GM21576 (cell line): ENCODE measurements at regions not wholly inside any gene's neighbourhood (a gene's known extent, or its start where the extent isn't known, plus 50 kb on each side); places are given as distances from the start of the nearest gene placed in this dataset.
"Not testable (repeated sequence)": the region's sequence is repeated elsewhere in the genome, so short reads cannot be mapped to it uniquely, and the experiment has no call there.

ENCODE experiments used
- ATAC-seq: cut with Tn5 transposase; IDR thresholded peaks from one replicate; pipeline ENCODE4 v1.9.1; 2021; ENCODE audit warnings: mild to moderate bottlenecking, moderate library complexity; ENCODE audit not compliant: unreplicated experiment

DNA sequence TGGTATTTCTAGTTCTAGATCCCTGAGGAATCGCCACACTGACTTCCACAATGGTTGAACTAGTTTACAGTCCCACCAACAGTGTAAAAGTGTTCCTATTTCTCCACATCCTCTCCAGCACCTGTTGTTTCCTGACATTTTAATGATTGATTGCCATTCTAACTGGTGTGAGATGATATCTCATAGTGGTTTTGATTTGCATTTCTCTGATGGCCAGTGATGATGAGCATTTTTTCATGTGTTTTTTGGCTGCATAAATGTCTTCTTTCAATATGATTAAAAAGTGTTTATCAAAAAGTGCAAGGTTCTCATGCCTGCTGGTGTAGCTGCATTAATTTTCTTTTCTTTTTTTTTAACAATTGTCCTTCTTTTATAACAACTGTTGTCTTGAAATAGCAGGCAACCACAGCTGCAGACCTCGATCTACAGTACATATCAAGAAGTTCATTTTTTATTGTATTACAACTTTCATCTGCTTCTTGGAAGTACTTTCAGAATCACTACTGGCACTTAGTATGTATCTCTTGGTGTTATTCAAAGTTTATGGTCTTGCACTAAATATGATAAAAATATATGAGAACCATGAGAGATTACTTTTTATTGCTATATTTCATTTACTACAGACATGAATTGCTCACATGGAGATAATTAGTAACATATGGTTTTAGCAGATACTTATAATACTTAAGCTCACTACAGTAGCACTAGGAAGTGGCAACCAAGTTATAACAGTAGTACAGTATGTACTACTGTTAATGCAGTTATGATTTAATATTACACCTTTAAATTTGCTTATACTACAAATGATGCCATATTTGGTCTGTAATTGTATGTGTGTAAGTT, 358.0 kb downstream of the ETV1 start:
- ATAC-seq: not testable (repeated sequence)

DNA sequence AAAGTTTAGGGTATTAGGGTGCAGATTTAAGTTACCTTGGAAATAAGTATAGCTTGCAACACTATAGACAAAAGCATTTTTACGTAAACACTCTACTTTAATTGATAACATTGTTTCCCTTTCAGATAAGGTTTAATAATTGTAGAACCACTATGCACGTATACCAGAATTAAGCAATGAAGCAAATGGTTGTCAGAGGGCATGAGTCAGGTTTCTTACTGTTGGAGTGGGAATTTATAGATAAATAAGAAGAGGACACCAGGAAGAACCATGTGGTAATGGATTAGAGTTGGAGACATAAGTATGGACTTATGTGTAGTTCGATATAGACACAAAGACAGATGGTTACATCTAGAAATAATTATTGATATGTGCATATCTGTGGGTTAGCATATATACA, 355.6 kb downstream of the ETV1 start:
- no peak for ATAC-seq

DNA sequence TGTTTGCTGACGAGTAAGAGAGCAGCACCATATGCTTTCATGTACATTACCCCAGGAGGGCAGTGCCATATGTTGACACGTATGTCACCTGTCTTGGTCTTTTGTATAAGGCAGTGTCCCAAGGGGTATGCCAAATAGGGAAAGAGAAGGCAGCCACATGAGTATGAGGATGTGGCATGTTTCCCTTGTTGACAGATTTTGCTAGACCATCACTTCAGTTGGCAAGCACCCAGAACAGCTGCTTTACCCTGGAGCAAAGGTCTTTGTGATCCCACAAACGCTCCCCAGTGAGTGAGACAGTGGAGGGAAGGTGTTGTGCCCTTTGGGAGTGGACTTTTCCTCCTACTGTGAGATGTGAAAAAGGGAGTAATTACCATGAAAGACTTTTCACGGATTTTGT, 350.1 kb downstream of the ETV1 start:
- no peak for ATAC-seq

DNA sequence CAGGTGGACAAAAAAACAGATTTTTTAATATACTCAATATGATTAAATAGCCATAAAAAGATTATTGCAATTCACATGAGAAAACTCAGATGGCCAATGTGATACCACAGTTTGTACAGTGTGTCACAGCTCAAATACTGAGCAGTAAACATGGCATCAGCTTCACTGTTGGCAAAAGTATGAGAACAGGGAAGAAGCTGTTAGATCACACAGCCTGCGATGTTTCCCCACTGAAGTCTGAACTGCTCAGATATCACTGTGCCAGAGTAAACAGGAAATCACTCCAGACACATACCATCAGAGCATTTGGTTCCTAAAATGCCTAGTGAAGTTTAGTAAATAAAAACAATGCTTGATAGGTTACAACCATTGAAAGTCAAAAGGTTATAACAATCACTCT, 347.8 kb downstream of the ETV1 start:
- no peak for ATAC-seq

DNA sequence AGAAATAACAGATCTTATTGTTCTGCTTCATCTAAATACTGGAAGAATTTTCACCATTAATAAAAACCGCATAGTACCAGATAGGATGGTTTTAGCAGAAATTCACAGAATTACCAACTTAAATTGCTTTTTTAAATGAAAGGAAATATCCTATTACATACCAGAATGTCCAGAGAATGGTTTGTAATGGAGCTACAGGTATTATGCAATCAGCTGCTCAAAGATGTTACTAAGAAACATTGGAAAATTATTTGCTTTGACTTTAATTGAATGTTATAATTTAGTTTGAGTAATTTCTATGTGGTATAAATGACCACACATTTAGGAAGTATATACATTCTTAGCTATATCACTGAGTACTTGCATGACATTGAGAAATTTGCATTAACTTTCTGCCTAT, 338.3 kb downstream of the ETV1 start:
- ATAC-seq: no peak

DNA sequence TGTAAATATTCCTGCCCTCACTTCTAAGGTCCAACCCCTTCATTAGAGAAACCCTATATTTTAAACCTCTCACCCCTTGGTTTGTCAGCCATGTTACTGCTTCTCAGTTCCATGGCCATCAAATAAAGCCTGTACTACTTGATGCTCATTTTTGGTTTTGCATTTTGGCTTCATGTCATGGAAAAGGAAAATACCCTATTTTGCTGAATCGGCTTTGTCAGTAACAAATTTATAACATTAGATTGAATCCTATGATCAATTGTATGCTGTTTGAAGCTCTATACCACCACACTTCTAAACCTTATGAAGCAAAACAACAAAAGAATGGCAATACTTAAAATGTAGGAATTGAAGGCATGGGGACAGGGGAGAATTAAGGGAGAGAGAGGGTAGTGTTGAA, 333.1 kb downstream of the ETV1 start:
- ATAC-seq: no peak

DNA sequence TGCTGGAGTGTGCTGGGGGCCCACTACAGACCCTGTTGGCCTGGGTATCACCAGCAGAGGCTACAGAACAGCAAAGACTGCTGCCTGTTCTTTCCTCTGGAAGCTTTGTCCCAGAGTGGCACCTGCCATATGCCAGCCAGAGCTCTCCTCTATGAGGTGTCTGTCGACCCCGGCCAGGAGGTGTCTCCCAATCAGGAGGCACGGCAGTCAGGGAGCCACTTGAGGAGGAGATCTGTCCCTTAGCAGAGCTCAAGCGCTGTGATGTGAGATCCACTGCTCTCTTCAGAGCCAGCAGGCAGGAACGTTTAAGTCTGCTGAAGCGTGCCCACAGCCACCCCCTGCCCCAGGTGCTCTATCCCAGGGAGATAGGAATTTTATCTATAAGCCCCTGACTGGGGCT, 316.2 kb downstream of the ETV1 start:
- no peak for ATAC-seq

DNA sequence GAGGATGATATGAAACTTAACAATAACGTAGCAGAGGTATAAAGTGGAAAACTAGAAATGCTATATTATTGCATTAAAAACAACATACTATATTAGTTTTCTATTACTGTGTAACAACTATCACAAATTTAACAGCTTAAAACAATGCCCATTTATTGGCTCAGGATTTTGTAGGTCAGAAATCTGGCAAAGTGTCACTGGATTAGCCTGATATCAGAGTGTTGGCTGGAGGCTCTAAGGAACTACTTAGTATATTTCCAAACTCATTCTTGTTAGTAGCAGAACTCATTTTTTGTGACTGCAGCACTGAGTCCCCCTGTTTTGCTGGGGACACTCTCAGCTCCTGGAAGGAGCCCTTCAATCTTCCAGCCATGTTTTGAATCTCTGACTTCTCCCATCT, 306.8 kb downstream of the ETV1 start:
- no peak for ATAC-seq

DNA sequence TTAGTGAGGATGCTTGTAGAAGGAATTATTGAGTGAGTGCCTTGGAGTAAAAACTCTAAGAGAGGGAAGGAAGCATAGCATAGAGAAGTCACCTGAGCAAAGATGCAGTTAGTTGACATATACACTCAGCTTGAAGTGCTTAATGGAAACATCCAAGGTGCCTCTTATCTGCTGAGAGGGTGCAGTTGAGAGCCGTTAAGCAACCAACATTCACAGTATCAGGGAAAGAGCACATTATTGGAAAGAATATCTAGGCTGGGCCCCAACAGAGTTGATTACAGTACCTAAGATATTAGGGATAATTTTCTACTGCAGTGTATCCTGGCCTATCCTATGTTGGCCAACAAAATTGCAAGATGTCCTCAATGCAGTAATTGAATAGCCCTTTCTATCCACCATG, 302.0 kb downstream of the ETV1 start:
- no peak for ATAC-seq

DNA sequence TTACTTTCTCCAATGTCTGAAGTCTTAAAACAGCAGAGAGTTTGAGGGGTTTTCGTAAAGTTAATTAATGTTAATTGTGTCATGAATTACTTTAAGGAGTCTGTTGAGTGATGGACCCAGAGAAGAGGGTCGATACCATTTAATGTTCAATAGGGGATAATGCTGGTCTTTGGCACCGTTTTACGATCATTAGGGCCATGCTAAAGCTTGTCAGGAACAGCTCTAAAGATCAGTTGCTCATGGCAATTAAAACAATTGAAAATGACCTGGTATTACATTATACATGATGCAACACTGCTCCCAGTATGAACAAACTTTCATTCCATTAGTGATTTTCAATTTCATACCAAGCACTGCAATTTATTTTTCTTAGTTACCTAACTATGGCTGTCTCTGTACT, 296.9 kb downstream of the ETV1 start:
- ATAC-seq: no peak

DNA sequence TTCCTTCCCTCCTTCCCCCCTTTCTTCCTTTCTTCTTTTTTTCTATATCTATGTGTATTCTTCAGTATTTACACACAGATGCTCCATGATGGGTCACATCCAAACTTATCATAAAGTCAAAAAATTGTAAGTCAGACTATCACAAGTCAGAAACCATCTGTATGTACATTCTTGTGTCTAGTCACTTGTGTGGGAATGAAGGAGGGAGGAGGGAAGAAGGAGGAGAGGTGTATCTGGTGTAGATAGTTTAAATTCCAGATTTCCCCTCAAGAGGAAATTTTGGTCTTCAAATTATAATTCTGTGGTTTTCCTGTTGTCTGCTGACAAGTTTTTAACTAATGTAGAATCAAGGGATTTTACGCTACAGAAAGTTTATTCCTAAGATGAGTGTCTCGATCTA, 287.2 kb downstream of the ETV1 start:
- no peak for ATAC-seq

DNA sequence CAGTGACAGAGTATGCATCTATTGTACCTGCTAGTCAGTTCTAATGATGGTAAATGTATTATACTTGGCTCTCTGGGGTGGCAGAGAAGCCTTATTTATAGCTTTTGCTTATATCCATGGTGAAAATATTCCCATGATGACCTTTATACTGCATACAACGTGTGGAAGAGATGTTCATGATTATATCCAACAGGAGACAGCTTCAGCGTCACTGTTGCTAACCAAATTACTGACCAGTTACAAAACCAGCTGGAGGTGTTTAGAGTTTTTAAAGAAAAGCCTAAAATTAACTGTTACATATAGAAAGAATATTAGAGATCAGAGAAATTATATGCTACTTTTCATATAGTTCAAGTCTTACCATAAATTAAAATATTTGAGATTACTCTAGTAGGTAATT, 280.8 kb downstream of the ETV1 start:
- no peak for ATAC-seq

DNA sequence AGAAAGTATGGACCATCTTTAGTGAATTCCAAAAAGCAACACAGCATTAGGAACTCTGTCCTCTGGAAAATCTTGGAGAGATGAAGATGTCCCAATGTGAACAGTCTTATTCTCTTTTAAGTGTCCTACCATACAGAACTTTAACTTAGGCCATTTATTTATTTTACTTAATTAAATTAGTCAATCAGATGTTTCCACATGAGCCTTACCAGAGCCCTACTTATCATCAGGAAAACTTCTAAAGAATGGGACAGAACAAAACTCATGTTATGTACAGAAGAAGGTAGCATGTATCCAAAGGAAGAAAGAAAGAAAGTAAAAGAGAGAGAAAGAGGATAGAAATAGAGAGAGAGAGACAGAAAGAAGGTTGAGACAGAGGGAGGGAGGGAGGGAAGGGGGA, 276.4 kb downstream of the ETV1 start:
- ATAC-seq: no peak

DNA sequence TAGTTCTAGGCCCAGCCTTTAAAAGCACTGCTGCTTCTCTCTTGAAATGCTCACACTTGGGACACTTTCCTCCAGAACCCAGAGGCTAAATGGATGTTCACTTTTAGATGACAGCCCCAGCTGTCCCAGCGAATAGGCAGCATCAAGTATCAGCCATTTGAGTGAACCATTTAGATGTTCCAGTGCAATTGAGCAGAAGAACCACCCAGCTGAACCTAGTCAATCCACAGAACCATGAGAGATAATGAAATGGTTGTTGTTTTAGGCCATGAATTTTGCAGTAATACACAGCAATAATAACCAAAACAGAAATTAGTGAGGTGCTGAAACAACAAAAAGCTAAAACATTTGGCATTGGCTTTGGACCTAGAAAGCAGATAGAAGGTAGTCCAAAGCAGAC, 273.9 kb downstream of the ETV1 start:
- ATAC-seq: no peak

DNA sequence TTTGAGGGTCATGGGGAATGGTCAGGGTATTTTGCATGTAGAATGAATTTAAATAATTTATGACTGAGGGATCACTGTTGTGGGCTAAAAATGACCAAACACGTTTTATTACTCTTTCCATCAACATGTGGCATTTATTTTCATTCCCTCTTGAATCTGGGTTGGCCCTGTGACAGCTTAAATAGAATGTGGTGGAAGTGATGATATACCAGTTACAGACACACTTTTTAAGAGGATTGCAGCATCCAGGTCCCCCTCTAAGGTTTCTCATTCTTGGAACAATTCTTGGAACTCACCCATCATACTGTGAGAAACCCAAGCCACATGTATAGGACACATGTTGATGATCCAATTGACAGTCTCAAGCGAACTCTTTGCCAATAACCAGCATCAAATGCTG, 272.4 kb downstream of the ETV1 start:
- ATAC-seq: no peak

DNA sequence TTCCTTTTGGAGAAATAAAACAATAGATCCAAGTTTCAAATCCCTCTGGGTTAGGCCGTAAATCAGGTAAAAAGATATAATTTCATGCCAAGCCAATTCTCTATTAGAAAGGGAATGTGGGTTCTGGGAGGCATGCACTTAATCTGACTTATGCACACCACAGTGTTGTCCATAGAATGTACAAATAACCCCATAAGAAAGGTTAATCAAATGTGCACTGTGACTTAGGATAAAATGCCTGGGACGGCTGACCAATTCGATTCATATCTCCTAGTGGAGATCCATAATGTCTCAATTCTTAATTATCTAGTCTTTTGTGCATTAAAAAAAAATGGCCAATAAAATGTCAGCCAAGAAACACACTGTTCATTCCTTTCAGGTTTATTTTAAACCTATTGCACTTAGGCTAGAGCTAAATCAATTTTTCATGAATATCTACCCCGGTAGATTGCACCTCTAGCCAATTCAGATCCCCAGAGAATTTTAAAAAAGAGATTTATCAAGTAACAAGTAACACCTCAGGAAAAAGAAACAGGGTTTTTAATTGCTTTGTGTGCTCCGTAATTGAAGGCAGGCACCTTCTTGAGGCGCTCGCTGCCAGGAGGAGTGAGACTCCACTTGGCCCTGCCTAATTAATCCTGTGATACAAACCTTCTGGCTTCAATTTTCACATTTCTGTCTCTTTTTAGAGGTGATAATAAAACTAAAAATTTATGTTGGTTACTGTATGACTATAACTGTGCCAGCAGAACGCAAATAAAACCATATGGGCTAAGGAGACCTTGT, 265.1 kb downstream of the ETV1 start:
- no peak for ATAC-seq

DNA sequence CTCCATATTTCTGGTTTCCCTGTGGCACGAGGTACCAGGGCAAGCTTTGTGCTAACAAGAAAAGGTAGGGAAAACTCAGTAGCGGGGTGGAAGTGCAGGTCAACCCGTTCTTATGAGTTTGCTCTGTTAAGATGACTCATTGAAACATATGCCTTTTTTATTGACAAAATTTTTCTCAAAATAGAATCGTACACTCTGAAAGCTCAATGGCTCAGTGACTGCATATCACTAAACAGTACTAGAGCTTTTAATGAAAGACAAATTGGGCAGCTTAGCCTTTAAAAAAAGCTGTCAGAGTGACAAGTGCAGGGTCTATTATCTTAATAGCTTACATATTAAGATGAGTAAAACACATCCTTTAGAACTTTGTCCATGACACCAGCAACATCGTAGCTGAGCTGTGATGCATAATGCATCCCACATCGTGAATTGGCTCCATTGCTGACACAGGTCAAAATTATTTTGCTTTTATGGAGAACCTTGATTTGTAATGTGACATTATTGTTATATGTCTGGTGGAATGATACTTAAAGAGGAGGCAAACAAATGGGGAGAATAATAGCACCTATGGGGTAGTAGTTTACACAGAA, 264.4 kb downstream of the ETV1 start:
- no peak for ATAC-seq

DNA sequence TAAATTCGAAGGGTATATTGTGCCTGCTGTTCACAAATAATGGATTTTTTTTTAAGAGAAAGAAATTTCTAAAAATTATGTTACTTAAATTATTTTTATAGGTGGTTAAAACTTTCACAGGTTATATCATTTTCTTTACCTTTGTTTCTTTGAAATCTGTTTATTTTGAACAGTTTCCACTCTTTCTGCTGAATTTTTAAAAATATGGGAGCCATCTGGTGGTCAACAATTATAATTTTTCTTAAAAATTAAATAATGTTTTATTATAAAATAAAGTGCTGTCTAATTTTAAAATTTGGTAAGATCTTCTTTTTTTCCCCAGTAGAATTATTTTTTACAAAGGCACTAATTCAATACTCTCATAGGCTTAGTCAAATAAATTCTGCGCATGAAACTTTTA, 263.9 kb downstream of the ETV1 start:
- no peak for ATAC-seq

DNA sequence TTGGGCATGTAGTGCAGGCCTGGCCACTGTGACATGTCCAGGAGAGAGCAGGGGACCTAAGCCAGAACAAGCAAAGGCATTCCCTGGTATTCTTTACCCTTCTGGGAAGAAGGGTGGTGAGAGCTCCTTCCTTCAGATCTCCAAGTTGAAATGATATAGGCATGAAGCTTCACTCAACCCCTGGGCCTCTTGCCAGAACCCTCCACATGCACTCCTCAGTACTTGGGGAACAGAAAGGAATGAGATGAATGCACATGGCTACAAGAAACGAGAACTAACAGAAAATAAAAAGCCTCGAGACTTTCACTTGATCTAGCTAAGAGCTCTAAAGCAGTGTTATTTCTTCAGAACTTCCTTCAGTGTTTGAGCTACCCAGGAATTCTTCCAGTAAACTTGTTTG, 262.2 kb downstream of the ETV1 start:
- ATAC-seq: no peak

DNA sequence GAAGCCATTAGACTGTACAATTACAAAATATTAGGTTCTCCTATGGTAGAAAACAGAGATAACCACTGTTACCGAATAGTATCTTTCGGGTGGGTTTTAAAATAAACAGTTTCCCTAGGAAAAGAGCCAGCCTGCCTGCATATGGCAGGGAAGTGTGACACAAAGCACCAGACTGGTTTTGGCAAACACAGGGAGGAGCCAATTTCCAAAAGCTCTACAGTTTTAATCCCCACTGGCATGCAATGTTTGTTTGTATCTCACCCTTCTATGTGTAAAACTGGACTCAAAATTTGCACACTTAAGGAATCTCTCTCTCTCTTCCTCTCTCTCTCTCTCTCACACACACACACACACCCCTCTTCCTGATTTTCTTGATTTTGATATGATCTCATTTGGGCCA, 261.7 kb downstream of the ETV1 start:
- no peak for ATAC-seq

DNA sequence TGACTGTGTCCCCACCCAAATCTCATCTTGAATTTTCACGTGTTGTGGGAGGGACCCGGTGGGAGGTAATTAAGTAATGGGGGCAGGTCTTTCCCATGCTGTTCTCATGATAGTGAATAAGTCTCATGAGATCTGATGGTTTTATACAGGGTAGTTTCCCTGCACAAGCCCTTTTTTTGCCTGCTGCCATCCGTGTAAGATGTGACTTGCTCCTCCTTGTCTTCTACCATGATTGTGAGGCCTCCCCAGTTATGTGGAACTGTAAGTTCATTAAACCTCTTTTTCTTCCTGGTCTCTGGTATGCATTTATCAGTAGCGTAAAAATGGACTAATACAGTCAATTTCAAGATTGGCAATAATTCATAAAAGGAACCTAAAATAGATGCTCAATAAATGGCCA, 261.0 kb downstream of the ETV1 start:
- not testable (repeated sequence) for ATAC-seq

DNA sequence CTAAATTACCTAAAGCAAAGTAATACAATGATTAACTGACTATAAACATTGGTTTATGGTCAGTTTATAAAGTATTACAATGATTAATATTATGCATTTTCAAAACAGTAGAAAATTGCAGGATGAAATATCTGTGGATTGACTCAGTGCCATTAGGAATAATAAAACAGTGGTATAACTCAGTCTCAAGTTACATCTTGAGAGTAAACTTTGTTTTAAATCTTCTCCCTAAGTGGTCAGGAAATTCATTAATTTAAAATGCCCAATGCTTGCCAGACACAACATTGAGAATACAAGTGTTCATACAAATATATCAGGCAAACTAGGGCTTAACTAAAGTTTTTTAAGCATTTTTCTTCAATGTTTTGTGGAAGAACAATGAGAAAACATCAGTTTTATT, 257.8 kb downstream of the ETV1 start:
- ATAC-seq: no peak
